ENCODE measurements at regions not wholly inside any gene's neighbourhood (a gene's known extent, or its start where the extent isn't known, plus 50 kb on each side); places are given as distances from the start of the nearest gene placed in this dataset.

GRCh38 chrY:8081151-8081550 is 1169.6 kb upstream of the AMELY start:
- TF ChIP-seq CTCF (IDR thresholded peaks at IDR 0.05; ENCODE audit: low read depth, low read length) (no peak), EZH2phosphoT487 (IDR thresholded peaks at IDR 0.05; ENCODE audit: low read depth) (no peak)

Measured in OCI-LY3 (cell line).